GM12874 (cell line): ENCODE measurements at regions not wholly inside any gene's neighbourhood (a gene's known extent, or its start where the extent isn't known, plus 50 kb on each side); places are given as distances from the start of the nearest gene placed in this dataset.

Experiments
- TF ChIP-seq, protein P1 (sequence below): IDR thresholded peaks from 2 replicates; pipeline ENCODE4 v1.5.1; 2011; ENCODE audit warnings: low read depth, mild to moderate bottlenecking, control low read depth, low read length, moderate library complexity; ENCODE audit not compliant: insufficient read depth

DNA sequence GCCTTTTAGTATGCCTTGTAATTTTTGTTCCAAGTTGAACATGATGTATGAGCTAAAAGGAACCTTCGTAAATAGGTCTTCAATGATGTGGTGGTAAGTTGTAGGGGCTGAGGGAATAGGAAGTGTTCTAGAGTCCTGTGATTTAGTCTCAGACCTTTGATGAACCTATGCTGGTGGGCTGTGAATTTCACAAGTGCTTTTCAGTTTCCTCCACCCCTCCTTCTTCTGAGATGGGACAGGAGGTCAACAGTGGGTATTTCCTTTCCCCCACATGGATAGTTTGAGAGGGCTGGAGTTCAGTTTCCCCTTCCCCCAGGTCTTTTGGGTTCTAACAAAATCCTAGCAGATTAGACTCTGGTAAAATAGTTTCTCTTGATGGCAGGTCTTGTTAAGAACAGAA lies 121.0 kb upstream of the ATXN1 start:
- TF ChIP-seq, protein P1, sequence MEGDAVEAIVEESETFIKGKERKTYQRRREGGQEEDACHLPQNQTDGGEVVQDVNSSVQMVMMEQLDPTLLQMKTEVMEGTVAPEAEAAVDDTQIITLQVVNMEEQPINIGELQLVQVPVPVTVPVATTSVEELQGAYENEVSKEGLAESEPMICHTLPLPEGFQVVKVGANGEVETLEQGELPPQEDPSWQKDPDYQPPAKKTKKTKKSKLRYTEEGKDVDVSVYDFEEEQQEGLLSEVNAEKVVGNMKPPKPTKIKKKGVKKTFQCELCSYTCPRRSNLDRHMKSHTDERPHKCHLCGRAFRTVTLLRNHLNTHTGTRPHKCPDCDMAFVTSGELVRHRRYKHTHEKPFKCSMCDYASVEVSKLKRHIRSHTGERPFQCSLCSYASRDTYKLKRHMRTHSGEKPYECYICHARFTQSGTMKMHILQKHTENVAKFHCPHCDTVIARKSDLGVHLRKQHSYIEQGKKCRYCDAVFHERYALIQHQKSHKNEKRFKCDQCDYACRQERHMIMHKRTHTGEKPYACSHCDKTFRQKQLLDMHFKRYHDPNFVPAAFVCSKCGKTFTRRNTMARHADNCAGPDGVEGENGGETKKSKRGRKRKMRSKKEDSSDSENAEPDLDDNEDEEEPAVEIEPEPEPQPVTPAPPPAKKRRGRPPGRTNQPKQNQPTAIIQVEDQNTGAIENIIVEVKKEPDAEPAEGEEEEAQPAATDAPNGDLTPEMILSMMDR: no peak

DNA sequence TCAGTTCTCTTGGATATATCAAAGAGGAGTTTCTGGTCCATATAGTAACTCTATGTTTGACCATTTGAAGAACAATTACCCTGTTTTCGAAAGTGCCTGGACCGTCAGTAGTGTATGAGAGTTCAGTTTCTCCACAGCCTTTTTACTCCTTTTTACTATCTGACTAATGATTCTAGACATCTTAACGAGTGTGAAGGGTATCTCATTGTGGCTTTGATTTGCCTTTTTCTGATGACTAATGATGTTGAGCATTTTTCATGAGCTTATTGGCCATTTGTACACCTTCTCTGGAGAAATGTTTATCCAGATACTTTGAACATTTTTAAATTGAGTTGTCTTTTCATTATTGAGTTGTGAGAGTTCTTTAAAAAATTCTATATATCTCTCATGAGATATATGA lies 114.9 kb upstream of the ATXN1 start:
- TF ChIP-seq, protein P1: no peak

DNA sequence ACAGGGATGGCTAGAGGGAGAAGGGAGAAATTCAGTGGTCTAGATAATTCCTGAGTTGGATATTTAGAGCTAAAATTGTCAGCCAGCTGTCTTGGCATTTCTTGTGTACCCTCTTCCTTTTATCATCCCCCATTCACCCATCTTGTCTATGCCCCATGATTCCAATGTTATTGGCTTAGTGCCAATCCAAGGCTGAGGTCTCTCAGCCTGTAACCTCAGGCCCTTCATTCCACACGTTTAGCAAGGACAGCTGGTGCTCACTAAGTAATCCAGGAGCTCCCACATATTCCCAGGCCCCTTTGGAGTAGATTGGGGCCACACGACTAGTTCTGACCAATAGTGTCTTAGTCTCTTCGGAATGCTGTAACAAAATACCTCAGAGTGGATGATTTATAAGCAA lies 112.4 kb upstream of the ATXN1 start:
- TF ChIP-seq, protein P1: no peak

DNA sequence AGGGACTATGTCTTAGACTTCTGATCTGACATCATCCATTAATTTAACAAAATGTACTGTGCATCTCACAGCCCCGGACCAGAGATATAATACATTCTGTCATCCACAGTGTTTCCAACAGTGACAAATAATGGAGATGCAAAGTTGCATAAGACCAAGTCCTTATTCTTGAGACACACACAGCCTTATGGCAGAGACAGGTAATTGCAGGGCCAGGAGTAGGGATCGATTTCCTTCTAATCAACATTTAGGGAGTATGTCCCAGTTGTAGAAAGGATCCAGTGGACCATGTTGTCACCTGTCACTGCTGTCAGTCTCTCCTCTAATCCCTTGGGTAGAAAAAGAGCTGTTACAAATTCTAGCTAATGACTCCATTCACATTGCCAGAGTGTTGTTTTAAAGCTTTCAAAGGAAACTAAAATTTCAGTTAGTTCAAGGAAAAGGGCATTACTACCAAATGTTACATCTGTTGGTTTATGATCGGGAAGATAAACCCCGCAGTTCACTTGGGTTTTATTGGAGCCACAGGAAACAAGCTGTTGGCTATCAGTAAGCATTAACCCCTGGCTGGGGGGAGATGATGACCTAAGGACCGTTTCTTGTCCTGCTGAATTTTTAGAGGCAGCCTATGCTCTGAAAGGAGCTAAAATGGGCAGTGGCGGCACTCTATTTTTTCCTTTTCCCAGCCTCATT lies 111.4 kb upstream of the ATXN1 start:
- TF ChIP-seq, protein P1: no peak

DNA sequence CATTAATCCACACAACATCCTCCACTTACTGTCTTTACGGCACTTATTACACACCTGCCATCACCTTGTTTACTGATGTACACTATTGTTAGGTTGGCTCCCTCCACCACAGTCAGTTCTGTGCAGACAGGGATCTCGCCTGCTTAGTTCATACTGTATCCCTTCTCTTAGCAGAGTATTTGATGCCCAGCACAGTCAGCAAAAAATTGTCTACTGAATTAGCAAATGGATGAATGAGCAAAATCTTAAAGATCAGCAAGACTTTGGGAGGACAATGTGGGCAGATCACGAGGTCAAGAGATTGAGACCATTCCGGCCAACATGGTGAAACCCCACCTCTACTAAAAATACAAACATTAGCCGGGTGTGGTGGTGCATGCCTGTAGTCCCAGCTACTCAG lies 109.8 kb upstream of the ATXN1 start:
- TF ChIP-seq, protein P1: no peak

DNA sequence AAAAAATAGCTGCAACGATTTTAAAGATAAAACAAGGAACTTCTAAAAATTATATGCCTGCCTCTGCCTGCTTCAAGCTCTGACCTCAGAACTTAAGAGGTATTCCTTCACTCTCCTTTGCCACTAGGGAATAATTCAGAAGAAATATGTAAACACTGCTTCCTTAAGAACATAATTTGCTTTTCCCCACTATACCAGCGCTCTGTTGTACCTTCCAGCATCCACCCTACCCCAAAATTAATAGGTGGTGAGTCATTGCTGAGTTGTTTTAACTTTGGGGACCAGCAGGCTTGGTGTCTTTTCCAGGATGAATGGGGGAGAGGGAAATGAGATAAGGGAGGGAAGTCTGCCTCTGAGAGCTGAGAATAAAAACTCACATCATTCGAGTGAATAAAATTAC lies 107.7 kb upstream of the ATXN1 start:
- TF ChIP-seq, protein P1: no peak

DNA sequence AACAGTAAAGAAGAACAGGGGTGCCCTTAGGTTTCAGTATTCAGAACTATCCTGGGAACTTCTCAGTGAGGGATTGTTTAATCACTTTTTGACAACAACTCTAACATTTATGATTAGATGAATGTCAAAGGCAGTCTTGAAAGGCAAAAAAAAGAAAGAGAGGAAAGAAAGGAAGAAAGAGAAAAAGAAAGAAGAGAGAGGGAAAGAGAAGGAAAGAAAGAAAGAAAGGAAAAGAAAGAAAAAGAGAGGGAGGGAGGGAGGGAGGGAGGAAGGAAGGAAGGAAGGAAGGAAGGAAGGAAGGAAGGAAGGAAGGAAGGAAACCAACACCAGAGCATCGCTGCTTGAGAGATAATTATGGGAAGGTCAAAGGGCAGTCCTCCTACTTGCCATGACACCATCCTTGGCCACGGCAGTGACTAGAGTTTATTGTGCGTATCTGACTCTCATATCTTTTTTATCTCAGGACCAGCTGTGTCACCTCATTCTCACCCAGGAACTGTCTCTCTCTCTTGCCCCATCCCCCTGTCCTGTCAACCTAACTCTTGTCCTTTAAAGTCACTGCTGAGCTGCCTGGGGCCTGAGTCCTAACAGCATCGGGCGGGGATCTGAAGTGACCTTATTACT lies 96.8 kb upstream of the ATXN1 start:
- TF ChIP-seq, protein P1: no peak
